GM19351 (cell line): ENCODE measurements at regions not wholly inside any gene's neighbourhood (a gene's known extent, or its start where the extent isn't known, plus 50 kb on each side); places are given as distances from the start of the nearest gene placed in this dataset.
"Not testable (repeated sequence)": the region's sequence is repeated elsewhere in the genome, so short reads cannot be mapped to it uniquely, and the experiment has no call there.

ENCODE experiments used
- ATAC-seq: cut with Tn5 transposase; IDR thresholded peaks from one replicate; pipeline ENCODE4 v1.9.1; 2021; ENCODE audit warnings: mild to moderate bottlenecking, moderate library complexity; ENCODE audit not compliant: unreplicated experiment

- ATAC-seq: no peak
Measured at GRCh38 chr7:91355695-91356435, 91.6 kb downstream of the FZD1 start.

- ATAC-seq: no peak
Measured at GRCh38 chr7:91356915-91357314, 92.7 kb downstream of the FZD1 start.

GRCh38 chr7:91357379-91357778, 93.1 kb downstream of the FZD1 start:
- no peak for ATAC-seq

GRCh38 chr7:91357901-91358300, 93.7 kb downstream of the FZD1 start:
- ATAC-seq: no peak

GRCh38 chr7:91358303-91358702, 94.1 kb downstream of the FZD1 start:
- no peak for ATAC-seq

GRCh38 chr7:91365097-91365496, 100.9 kb downstream of the FZD1 start:
- ATAC-seq: not testable (repeated sequence)

GRCh38 chr7:91366091-91366490, 101.9 kb downstream of the FZD1 start:
- ATAC-seq: no peak

- no peak for ATAC-seq
Measured at GRCh38 chr7:91367812-91368578, 103.8 kb downstream of the FZD1 start.

GRCh38 chr7:91372323-91372722, 108.1 kb downstream of the FZD1 start:
- ATAC-seq: no peak

GRCh38 chr7:91373111-91373800, 109.0 kb downstream of the FZD1 start:
- no peak for ATAC-seq

- no peak for ATAC-seq
Measured at GRCh38 chr7:91374321-91374989, 110.2 kb downstream of the FZD1 start.

- no peak for ATAC-seq
Measured at GRCh38 chr7:91375378-91375777, 111.1 kb downstream of the FZD1 start.

GRCh38 chr7:91378131-91378530, 113.9 kb downstream of the FZD1 start:
- no peak for ATAC-seq

GRCh38 chr7:91379236-91379635, 115.0 kb downstream of the FZD1 start:
- ATAC-seq: no peak

- ATAC-seq: no peak
Measured at GRCh38 chr7:91379991-91380390, 115.8 kb downstream of the FZD1 start.

- no peak for ATAC-seq
Measured at GRCh38 chr7:91383053-91383904, 119.0 kb downstream of the FZD1 start.

GRCh38 chr7:91383905-91384274, 119.7 kb downstream of the FZD1 start:
- ATAC-seq: no peak

- not testable (repeated sequence) for ATAC-seq
Measured at GRCh38 chr7:91394757-91395156, 130.5 kb downstream of the FZD1 start.

- ATAC-seq: not testable (repeated sequence)
Measured at GRCh38 chr7:91395313-91395712, 131.1 kb downstream of the FZD1 start.

GRCh38 chr7:91397096-91397495, 132.9 kb downstream of the FZD1 start:
- no peak for ATAC-seq
